ENCODE measurements at regions not wholly inside any gene's neighbourhood (a gene's known extent, or its start where the extent isn't known, plus 50 kb on each side); places are given as distances from the start of the nearest gene placed in this dataset.
"Not testable (repeated sequence)": the region's sequence is repeated elsewhere in the genome, so short reads cannot be mapped to it uniquely, and the experiment has no call there.

DNA sequence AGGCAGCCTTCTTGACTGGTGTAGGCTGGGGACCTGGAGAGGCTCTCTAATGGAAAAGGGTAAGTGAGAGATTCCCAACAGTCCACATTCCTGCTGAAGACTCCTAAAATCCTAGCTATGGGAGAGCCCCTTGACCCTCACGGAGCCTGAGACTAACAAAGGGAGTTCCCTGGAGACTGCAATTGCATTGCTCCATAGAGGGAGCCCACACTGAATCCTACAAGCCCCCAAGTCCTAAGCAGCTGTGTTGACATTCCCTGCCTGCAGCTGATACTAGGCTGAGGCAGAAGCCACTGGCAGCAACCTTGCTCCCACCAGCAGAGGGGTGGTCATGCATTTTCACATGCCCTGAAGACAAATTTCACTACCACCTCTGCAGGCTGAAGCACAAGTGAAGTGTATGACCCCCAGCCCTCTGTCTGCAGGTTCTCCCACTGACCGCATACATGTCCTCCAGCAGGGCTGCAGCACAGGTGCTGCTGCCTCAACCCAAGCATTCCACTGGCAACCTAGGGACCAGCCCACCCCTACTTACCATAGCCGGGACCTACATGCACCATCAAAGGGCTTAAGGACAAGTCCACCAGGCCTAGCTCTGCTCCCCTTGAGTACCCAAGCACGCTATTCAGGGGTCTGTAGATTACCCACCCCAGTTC, 130.3 kb upstream of the SLC13A1 start:
- Histone ChIP-seq H3K4me2 (no peak overlapping the region), H3K4me3 (no peak overlapping the region), H4K20me1 (no peaks in the 10 kb centered on the region), H3K27me3 (no peaks in the 10 kb centered on the region), H3K9me3 (replicated peaks in 1 of 11) (peaks cover 0 to 5% (median 0%) of the 10 kb centered on the region in 11 experiments; a peak in 2 of 22 replicates), H3K36me3 (no peaks in the 10 kb centered on the region), H3K4me1 (no peaks in the 10 kb centered on the region), H3K27ac (no peak overlapping the region), H3K9ac (no peak overlapping the region)
- no peak for TF ChIP-seq Cebpa-rat (IDR thresholded peaks at IDR 0.05)

DNA sequence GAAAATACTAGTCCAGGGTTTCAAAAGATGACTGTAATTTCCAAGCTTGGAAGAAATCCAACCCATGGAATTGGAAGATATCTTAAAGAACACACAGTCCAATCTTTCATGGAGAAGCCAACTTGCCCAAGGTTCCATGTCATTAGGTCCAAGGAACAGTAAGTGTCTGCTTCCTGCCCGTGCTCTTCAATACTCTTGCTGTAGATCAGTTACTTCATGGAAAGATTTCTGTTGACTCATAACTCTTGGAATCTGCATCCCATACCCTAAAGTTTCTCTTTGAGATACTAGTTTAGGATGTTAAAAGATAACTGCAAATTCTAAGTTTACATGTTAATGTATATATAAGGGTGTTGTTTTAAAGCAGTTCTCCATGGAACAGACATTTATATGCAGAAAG, 127.9 kb upstream of the SLC13A1 start:
- H3K4me2 ChIP-seq = no peak overlapping the region
- H3K9ac ChIP-seq = no peak overlapping the region
- H3K27me3 ChIP-seq = no peaks in the 10 kb centered on the region
- no peak for TF ChIP-seq Cebpa-rat (IDR thresholded peaks at IDR 0.05)
- H3K9me3 ChIP-seq (replicated peaks in 1 of 11) = peaks cover 8 to 18% (median 11%) of the 10 kb centered on the region in 11 experiments
- H3K4me1 ChIP-seq = no peaks in the 10 kb centered on the region
- H4K20me1 ChIP-seq = no peaks in the 10 kb centered on the region
- H3K36me3 ChIP-seq = no peaks in the 10 kb centered on the region
- no peak overlapping the region for H3K4me3 ChIP-seq
- H3K27ac ChIP-seq = no peak overlapping the region

DNA sequence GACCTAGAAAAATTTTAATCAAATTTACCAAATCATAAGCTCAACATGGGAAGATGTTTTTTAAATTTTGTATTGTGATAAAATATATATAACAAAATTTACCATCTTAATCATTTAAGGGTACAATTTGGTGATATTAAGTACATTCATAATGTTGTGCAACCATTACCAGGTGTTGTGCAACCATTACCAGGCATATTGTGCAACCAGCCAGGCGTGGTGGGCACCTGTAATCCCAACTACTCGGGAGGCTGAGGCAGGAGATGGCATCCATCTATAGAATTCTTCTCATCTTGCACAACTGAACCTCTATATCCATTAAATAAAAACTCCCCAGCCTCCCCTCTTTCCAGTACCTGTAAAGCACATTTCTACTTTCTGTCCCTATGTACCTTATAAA, 124.5 kb upstream of the SLC13A1 start:
- Histone ChIP-seq H3K27ac (no peak overlapping the region), H4K20me1 (no peaks in the 10 kb centered on the region), H3K4me3 (no peak overlapping the region), H3K27me3 (no peaks in the 10 kb centered on the region), H3K9me3 (replicated peaks in 1 of 11) (peaks cover 18 to 27% (median 23%) of the 10 kb centered on the region in 11 experiments), H3K4me2 (no peak overlapping the region), H3K36me3 (no peaks in the 10 kb centered on the region), H3K4me1 (peaks cover 0 to 17% (median 0%) of the 10 kb centered on the region in 10 experiments; a peak in 5 of 20 replicates), H3K9ac (no peak overlapping the region)
- TF ChIP-seq Cebpa-rat (IDR thresholded peaks at IDR 0.05) = peak in 6 of 11 experiments; percentile 8 to 69 (median 35); a peak in 7 of 22 replicates

DNA sequence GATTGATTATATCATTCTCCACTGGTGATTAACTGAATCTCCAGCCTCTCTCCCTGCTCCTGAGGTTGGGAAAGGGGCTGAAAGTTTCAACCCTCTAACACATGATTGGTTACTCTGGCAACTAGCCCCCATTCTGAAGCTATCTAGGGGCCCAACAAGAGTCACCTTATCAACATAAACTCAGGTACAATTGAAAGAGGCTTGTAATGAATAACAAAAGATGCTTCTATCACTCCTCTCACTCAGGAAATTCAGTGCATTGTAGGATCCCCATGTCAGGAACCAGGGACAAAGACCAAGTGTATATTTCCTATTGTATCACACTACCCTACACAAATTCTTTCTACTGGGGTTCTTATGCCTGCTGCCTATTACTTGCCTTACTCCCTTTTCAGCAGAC, 123.9 kb upstream of the SLC13A1 start:
- no peak for TF ChIP-seq Cebpa-rat (IDR thresholded peaks at IDR 0.05)
- Histone ChIP-seq H3K4me1 (peaks cover 0 to 17% (median 0%) of the 10 kb centered on the region in 10 experiments; a peak in 5 of 20 replicates), H3K27me3 (no peaks in the 10 kb centered on the region), H3K36me3 (no peaks in the 10 kb centered on the region), H3K4me3 (no peak overlapping the region), H3K9ac (no peak overlapping the region), H3K9me3 (replicated peaks in 1 of 11) (peaks cover 18 to 27% (median 23%) of the 10 kb centered on the region in 11 experiments), H3K4me2 (no peak overlapping the region), H3K27ac (no peak overlapping the region), H4K20me1 (no peaks in the 10 kb centered on the region)

DNA sequence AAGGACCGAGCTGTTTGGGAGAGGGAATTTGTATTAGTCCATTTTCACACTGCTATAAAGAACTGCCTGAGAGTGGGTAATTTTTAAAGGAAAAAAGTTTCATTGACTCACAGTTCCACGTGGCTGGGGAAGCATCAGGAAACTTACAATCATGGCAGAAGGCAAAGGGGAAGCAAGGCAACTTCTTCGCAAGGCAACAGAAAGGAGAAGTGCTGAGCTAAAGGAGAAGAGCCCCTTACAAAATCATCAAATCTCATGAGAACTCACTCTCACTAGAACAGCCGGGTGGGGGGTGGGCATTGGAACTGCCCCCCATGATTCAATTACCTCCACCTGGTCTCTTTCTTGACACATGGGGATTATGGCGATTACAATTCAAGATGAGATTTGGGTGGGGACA, 121.8 kb upstream of the SLC13A1 start:
- H3K9ac ChIP-seq, H3K27me3 ChIP-seq, H3K36me3 ChIP-seq, H4K20me1 ChIP-seq, H3K4me3 ChIP-seq: not testable (repeated sequence)
- H3K9me3 ChIP-seq (replicated peaks in 1 of 11) = peaks cover 18 to 27% (median 23%) of the 10 kb centered on the region in 11 experiments
- H3K27ac ChIP-seq = peak overlapping the region in 2 of 11 experiments; percentile 7 to 9; a peak in 2 of 22 replicates
- peaks cover 0 to 17% (median 0%) of the 10 kb centered on the region in 10 experiments; a peak in 5 of 20 replicates for H3K4me1 ChIP-seq
- H3K4me2 ChIP-seq = peak overlapping the region in 3 of 11 experiments; percentile 1 to 40 (median 25); a peak in 4 of 22 replicates

DNA sequence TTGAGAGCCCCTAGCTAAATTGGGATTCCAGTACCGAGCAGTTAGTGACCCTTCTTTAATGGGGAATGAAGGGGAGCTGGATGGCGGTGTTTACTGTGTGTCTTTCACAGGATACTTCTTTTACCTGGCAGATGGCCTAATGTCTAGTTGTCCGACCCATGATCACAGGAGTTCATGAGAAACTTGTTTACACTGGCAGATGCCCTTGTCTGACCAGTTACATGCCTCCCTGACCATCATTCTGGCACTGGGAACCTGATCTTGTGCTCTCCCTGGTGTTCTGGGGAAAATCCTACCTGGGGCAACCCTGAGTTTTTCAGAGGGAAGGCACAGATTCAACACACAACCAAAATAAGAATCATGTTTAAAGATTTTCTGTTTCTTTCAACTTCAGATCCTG, 120.1 kb upstream of the SLC13A1 start:
- no peak for TF ChIP-seq Cebpa-rat (IDR thresholded peaks at IDR 0.05)
- Histone ChIP-seq H4K20me1 (no peaks in the 10 kb centered on the region), H3K4me3 (no peak overlapping the region), H3K36me3 (no peaks in the 10 kb centered on the region), H3K9ac (no peak overlapping the region), H3K27me3 (no peaks in the 10 kb centered on the region), H3K4me2 (no peak overlapping the region), H3K4me1 (peaks cover 0 to 17% (median 0%) of the 10 kb centered on the region in 10 experiments; a peak in 5 of 20 replicates), H3K9me3 (replicated peaks in 1 of 11) (peaks cover 18 to 27% (median 23%) of the 10 kb centered on the region in 11 experiments), H3K27ac (no peak overlapping the region)

DNA sequence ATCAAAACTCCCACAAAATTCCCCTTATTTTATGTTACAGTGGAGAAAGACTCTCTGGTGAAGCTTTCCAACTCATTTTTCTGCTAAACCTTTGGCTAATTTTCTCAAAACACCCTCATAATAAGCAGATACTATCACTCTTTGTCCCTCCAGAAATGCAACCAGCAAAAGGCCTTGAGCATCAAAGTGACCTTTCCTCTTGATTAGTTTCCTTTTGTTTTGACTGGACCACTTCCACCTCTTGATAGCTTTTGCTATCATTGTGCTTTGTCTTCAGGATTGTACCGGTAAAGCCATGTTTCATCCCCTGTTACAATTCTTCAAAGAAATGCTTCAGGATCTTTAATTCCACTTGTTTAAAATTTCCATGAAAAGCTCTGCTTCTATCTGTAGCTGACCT, 115.1 kb upstream of the SLC13A1 start:
- TF ChIP-seq Cebpa-rat (IDR thresholded peaks at IDR 0.05) = no peak
- Histone ChIP-seq H4K20me1 (no peaks in the 10 kb centered on the region), H3K4me3 (no peak overlapping the region), H3K36me3 (no peaks in the 10 kb centered on the region), H3K4me1 (no peaks in the 10 kb centered on the region), H3K27ac (no peak overlapping the region), H3K27me3 (no peaks in the 10 kb centered on the region), H3K4me2 (no peak overlapping the region), H3K9ac (no peak overlapping the region), H3K9me3 (replicated peaks in 1 of 11) (no peaks in the 10 kb centered on the region)

DNA sequence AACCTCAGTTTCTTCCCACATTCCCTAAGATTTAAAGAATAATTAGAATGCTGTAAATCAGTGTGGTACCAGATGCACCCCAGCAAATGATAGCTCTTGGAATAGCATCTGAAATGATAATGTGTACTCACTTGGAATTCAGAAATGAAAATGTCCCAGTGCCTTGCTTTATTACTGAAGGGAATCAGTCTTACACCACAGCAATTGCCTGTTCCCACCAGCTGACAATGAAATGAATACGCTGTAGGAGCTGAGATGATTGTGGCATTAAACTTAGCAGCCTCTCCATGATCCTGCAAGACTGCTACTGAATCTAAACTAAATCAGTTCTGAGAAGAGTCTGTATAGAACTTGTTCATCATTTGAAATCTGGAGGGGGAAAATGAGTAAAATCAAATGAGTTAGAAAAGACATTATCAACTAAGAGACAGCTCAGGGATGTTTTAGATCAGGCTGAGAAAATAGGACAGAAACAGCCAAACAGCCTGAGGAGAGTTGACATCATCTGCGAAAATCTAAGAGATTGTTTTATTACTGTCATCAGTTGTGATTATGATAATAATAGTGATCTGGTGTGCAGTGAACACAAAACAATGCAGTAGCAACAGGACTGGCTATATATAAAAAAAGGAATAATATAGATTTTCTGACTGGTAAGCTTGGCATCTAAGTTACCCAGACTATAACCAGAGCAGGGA, 108.6 kb upstream of the SLC13A1 start:
- no peak for TF ChIP-seq Cebpa-rat (IDR thresholded peaks at IDR 0.05)
- no peak overlapping the region for H3K4me3 ChIP-seq
- no peaks in the 10 kb centered on the region for H4K20me1 ChIP-seq
- H3K9me3 ChIP-seq (replicated peaks in 1 of 11) = no peaks in the 10 kb centered on the region
- peaks cover 0 to 6% (median 0%) of the 10 kb centered on the region in 10 experiments; a peak in 5 of 20 replicates for H3K4me1 ChIP-seq
- no peaks in the 10 kb centered on the region for H3K27me3 ChIP-seq
- no peak overlapping the region for H3K9ac ChIP-seq
- no peak overlapping the region for H3K4me2 ChIP-seq
- no peak overlapping the region for H3K27ac ChIP-seq
- H3K36me3 ChIP-seq = no peaks in the 10 kb centered on the region

DNA sequence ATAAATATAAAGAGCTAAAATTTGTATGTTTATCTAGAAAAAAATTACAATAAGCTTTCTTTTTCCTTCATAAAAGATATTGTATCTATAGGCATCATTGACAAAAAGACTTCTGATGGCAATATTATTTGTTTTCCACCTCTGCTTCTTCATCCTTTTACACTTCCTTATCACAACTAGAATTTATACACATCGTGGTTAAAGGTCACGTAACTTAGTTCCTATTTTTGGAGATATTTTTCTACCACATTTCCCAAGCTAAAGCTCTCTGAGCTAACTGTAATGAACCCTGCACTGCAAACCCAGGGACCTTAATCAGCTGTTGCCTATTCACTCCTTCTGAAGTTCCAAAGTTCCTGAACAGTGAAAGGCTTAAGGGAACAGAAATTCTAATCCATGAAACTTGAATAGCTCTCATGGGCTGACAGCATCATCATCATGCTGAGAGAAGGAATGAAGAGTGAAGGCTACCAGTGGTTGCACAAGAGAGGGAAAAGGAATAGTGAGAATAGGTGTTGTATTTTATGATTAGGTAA, 106.1 kb upstream of the SLC13A1 start:
- Histone ChIP-seq H4K20me1 (no peaks in the 10 kb centered on the region), H3K9ac (no peak overlapping the region), H3K4me3 (no peak overlapping the region), H3K36me3 (no peaks in the 10 kb centered on the region), H3K9me3 (replicated peaks in 1 of 11) (no peaks in the 10 kb centered on the region), H3K27me3 (no peaks in the 10 kb centered on the region), H3K27ac (no peak overlapping the region), H3K4me2 (peak overlapping the region in 5 of 11 experiments; percentile 8 to 65 (median 30); a peak in 3 of 22 replicates), H3K4me1 (peaks cover 0 to 6% (median 0%) of the 10 kb centered on the region in 10 experiments; a peak in 5 of 20 replicates)
- no peak for TF ChIP-seq Cebpa-rat (IDR thresholded peaks at IDR 0.05)
